ENCODE measurements at regions not wholly inside any gene's neighbourhood (a gene's known extent, or its start where the extent isn't known, plus 50 kb on each side); places are given as distances from the start of the nearest gene placed in this dataset.

GRCh38 chr3:103968131-103968530 lies 1398.6 kb upstream of the ALCAM start:
- ATAC-seq (no peak), FAIRE-seq (no peak), DNase-seq (ENCODE audit: low read depth in 1 of 2, low spot score in 1 of 2) (no peak)
- Histone ChIP-seq H3K9me3 (no peaks in the 10 kb centered on the region), H3K27ac (no peak overlapping the region), H3K4me2 (no peak overlapping the region), H3K4me1 (no peaks in the 10 kb centered on the region), H3K4me3 (no peak overlapping the region)
- 46% methylated on average over 2 of the region's 2 CpGs for WGBS (ENCODE audit: missing lambda C conversion rate)
- POLR2A ChIA-PET: no interaction called here
- CTCF ChIA-PET: no interaction called here
- TF ChIP-seq JUN (IDR thresholded peaks at IDR 0.05): no peak
- TF ChIP-seq, protein P1, sequence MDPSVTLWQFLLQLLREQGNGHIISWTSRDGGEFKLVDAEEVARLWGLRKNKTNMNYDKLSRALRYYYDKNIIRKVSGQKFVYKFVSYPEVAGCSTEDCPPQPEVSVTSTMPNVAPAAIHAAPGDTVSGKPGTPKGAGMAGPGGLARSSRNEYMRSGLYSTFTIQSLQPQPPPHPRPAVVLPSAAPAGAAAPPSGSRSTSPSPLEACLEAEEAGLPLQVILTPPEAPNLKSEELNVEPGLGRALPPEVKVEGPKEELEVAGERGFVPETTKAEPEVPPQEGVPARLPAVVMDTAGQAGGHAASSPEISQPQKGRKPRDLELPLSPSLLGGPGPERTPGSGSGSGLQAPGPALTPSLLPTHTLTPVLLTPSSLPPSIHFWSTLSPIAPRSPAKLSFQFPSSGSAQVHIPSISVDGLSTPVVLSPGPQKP (IDR thresholded peaks at IDR 0.05; ENCODE audit: low read depth, low read length): no peak
- no peak for TF ChIP-seq PHF8 (IDR thresholded peaks at IDR 0.05; ENCODE audit: borderline replicate concordance, low read depth)
- no peak for TF ChIP-seq CBX2 (IDR thresholded peaks at IDR 0.05; ENCODE audit: borderline replicate concordance, low read depth)
- TF ChIP-seq FOSB (CRISPR knock-in tag; IDR thresholded peaks at IDR 0.05): no peak
- no peak for TF ChIP-seq NPAS2 (CRISPR knock-in tag; IDR thresholded peaks at IDR 0.05; ENCODE audit: borderline replicate concordance)
- no peak for TF ChIP-seq RFX5 (IDR thresholded peaks at IDR 0.05)
- TF ChIP-seq RCOR1 (IDR thresholded peaks at IDR 0.05; ENCODE audit: low read depth, low read length): no peak
- no peak for TF ChIP-seq HDAC2 (IDR thresholded peaks at IDR 0.05)
- TF ChIP-seq TFCP2L1 (CRISPR knock-in tag; IDR thresholded peaks at IDR 0.05): no peak
- TF ChIP-seq NR3C1 (IDR thresholded peaks at IDR 0.05): no peak
- no peak for TF ChIP-seq MYC (IDR thresholded peaks at IDR 0.05; ENCODE audit: borderline replicate concordance, low read length)
- TF ChIP-seq MAX (IDR thresholded peaks at IDR 0.05): no peak
- TF ChIP-seq, protein P2, sequence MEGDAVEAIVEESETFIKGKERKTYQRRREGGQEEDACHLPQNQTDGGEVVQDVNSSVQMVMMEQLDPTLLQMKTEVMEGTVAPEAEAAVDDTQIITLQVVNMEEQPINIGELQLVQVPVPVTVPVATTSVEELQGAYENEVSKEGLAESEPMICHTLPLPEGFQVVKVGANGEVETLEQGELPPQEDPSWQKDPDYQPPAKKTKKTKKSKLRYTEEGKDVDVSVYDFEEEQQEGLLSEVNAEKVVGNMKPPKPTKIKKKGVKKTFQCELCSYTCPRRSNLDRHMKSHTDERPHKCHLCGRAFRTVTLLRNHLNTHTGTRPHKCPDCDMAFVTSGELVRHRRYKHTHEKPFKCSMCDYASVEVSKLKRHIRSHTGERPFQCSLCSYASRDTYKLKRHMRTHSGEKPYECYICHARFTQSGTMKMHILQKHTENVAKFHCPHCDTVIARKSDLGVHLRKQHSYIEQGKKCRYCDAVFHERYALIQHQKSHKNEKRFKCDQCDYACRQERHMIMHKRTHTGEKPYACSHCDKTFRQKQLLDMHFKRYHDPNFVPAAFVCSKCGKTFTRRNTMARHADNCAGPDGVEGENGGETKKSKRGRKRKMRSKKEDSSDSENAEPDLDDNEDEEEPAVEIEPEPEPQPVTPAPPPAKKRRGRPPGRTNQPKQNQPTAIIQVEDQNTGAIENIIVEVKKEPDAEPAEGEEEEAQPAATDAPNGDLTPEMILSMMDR (IDR thresholded peaks at IDR 0.05): no peak
- TF ChIP-seq CEBPB (IDR thresholded peaks at IDR 0.05): no peak
- TF ChIP-seq SMC3 (IDR thresholded peaks at IDR 0.05): no peak
- TF ChIP-seq, protein P3, sequence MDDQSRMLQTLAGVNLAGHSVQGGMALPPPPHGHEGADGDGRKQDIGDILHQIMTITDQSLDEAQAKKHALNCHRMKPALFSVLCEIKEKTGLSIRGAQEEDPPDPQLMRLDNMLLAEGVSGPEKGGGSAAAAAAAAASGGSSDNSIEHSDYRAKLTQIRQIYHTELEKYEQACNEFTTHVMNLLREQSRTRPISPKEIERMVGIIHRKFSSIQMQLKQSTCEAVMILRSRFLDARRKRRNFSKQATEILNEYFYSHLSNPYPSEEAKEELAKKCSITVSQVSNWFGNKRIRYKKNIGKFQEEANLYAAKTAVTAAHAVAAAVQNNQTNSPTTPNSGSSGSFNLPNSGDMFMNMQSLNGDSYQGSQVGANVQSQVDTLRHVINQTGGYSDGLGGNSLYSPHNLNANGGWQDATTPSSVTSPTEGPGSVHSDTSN (IDR thresholded peaks at IDR 0.05): no peak
- no peak for TF ChIP-seq ESRRA (IDR thresholded peaks at IDR 0.05; ENCODE audit: borderline replicate concordance, low read length)
- TF ChIP-seq MAZ (IDR thresholded peaks at IDR 0.05; ENCODE audit: borderline replicate concordance, low read depth, low read length): no peak

DNA sequence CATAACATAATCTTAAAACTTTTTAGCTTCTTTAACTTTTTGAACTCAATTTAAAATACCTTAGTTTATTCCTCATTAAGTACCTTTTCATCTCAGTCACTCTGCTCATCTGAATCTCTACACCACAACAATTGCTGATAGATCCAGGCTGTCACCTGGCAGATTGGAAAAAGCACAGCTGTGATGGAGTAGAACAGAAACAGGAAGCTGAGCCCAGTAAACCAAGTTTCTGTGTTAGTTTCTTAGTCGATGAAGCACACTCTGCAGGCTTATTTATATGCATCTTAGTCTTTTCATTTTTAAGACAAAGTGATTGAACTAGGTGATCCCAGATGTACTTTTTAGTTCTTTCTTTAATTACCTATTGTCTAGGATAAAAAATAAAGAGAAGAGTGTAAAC lies 1398.0 kb upstream of the ALCAM start:
- ChIA-PET POLR2A (no interaction called here), CTCF (no interaction called here)
- Histone ChIP-seq H3K4me2 (no peak overlapping the region), H3K9me3 (no peaks in the 10 kb centered on the region), H3K4me1 (no peaks in the 10 kb centered on the region), H3K27ac (no peak overlapping the region), H3K4me3 (no peak overlapping the region)
- FAIRE-seq (no peak), ATAC-seq (no peak), DNase-seq (ENCODE audit: low read depth in 1 of 2, low spot score in 1 of 2) (no peak)
- TF ChIP-seq KDM5A (IDR thresholded peaks at IDR 0.05) (no peak), TFCP2L1 (CRISPR knock-in tag; IDR thresholded peaks at IDR 0.05) (no peak), NFE2L2 (conservative IDR thresholded peaks at IDR 0.05; ENCODE audit: low read length) (no peak), RFX5 (IDR thresholded peaks at IDR 0.05) (no peak), MAFK (IDR thresholded peaks at IDR 0.05; ENCODE audit: partially characterized antibody) (no peak), CBX8 (IDR thresholded peaks at IDR 0.05) (no peak), CHD2 (IDR thresholded peaks at IDR 0.05; ENCODE audit: low read length, partially characterized antibody) (no peak), USF2 (IDR thresholded peaks at IDR 0.05) (no peak), RAD21 (conservative IDR thresholded peaks at IDR 0.05 in 1 of 2, IDR thresholded peaks at IDR 0.05 in 1 of 2) (no peak), E2F6 (IDR thresholded peaks at IDR 0.05; ENCODE audit: borderline replicate concordance, low read depth) (no peak), ZC3H11A (IDR thresholded peaks at IDR 0.05) (no peak), POLR2A (IDR thresholded peaks at IDR 0.05; ENCODE audit: low read length) (no peak), HOXB13 (CRISPR knock-in tag; IDR thresholded peaks at IDR 0.05; ENCODE audit: low read depth) (no peak), EHF (CRISPR knock-in tag; IDR thresholded peaks at IDR 0.05) (no peak), MYC (IDR thresholded peaks at IDR 0.05; ENCODE audit: borderline replicate concordance, low read length) (no peak), SREBF2 (IDR thresholded peaks at IDR 0.05) (no peak), KDM1A (IDR thresholded peaks at IDR 0.05; ENCODE audit: low read depth) (no peak), CBX2 (IDR thresholded peaks at IDR 0.05; ENCODE audit: borderline replicate concordance, low read depth) (no peak), CEBPB (IDR thresholded peaks at IDR 0.05) (no peak)
- WGBS (ENCODE audit: missing lambda C conversion rate): 0% methylated on average over 1 of the region's 1 CpG

All from A549 (cell line).